B cell (primary cell): ENCODE measurements at regions not wholly inside any gene's neighbourhood (a gene's known extent, or its start where the extent isn't known, plus 50 kb on each side); places are given as distances from the start of the nearest gene placed in this dataset.

ENCODE experiments used
- ATAC-seq: fragments of 200-7000 bp; cut with Tn5 transposase; one replicate; pipeline ENCODE4 v1.10.0; 2021; ENCODE audit warnings: low read depth, mild to moderate bottlenecking, moderate number of reproducible peaks, moderate library complexity
- CTCF ChIA-PET: fragments of 350-600 bp; sonication (Branson Sonifier 250); formaldehyde crosslinking; loops from one replicate; lab custom pipeline; 2021; ENCODE audit warnings: antibody characterized with exemption, inconsistent platforms; lab: Charles Lee
- POLR2A ChIA-PET: fragments of 350-600 bp; sonication (Branson Sonifier 250); formaldehyde crosslinking; loops from one replicate; lab custom pipeline; 2021; ENCODE audit warnings: antibody characterized with exemption; lab: Charles Lee
- DNase-seq: peaks from one replicate; pipeline ENCODE4 v3.0.0; 2013
- H2AFZ ChIP-seq: 2 replicates; pipeline ENCODE4 v1.6.1; 2012; ENCODE audit warnings: mild to moderate bottlenecking, low read depth, low read length; ENCODE audit not compliant: insufficient read depth, poor library complexity, severe bottlenecking
- H3K27ac ChIP-seq, 2 donors: 1 replicate in 1 of 2; 2 replicates in 1 of 2; pipeline ENCODE4 v1.5.1; 2012 to 2013; ENCODE audit warnings: low read length in 2 of 2, mild to moderate bottlenecking in 2 of 2, moderate library complexity in 1 of 2
- H3K27me3 ChIP-seq, 4 experiments: fragments of 200-600 bp in 1 of 4; sonication (generic) in 1 of 4; replicated peaks in 1 of 4; 1 replicate in 2 of 4; 2 replicates in 2 of 4; pipeline versions ENCODE4 v1.6.1 to v1.7.0; 2013 to 2016; ENCODE audit warnings: low read length in 3 of 4, mild to moderate bottlenecking in 2 of 4, mixed read lengths in 1 of 4, moderate library complexity in 1 of 4; ENCODE audit not compliant: insufficient read depth in 4 of 4, control insufficient read depth in 3 of 4; ENCODE audit errors: control extremely low read depth in 1 of 4
- H3K36me3 ChIP-seq, 2 experiments: replicated peaks in 1 of 2; 1 replicate in 1 of 2; 2 replicates in 1 of 2; pipeline versions ENCODE4 v1.6.1 to v1.7.1; 2013; ENCODE audit warnings: low read length in 1 of 2; ENCODE audit not compliant: insufficient read depth in 2 of 2, control insufficient read depth in 1 of 2; ENCODE audit errors: control extremely low read depth in 1 of 2, extremely low read depth in 1 of 2
- H3K4me1 ChIP-seq, 2 donors: fragments of 200-600 bp in 1 of 2; sonication (generic) in 1 of 2; 1 replicate in 1 of 2; 2 replicates in 1 of 2; pipeline versions ENCODE4 v1.5.1 to v1.6.1; 2013 to 2017; ENCODE audit warnings: low read length in 2 of 2; ENCODE audit not compliant: control insufficient read depth in 2 of 2, insufficient read depth in 2 of 2
- H3K4me2 ChIP-seq: replicated peaks from 2 replicates; pipeline ENCODE3; 2012; ENCODE audit warnings: mild to moderate bottlenecking, low read depth, low read length; ENCODE audit not compliant: poor library complexity, severe bottlenecking
- H3K4me3 ChIP-seq, 5 experiments: fragments of 200-600 bp in 1 of 5; sonication (generic) in 1 of 5; 1 replicate in 3 of 5; 2 replicates in 2 of 5; pipeline versions ENCODE4 v1.5.1 to v1.7.0; 2011 to 2016; ENCODE audit warnings: low read length in 4 of 5, mild to moderate bottlenecking in 4 of 5, low read depth in 2 of 5, control low read depth in 1 of 5, moderate library complexity in 1 of 5; ENCODE audit not compliant: insufficient read depth in 1 of 5; ENCODE audit errors: control extremely low read depth in 1 of 5, extremely low read depth in 1 of 5
- H3K79me2 ChIP-seq: fragments of 200-600 bp; sonication (generic); one replicate; pipeline ENCODE4 v1.6.0; 2016; ENCODE audit warnings: low read length; ENCODE audit not compliant: control insufficient read depth, insufficient read depth
- H3K9ac ChIP-seq: fragments of 200-600 bp; sonication (generic); 2 replicates; pipeline ENCODE4 v1.6.1; 2017; ENCODE audit warnings: mild to moderate bottlenecking, low read length, moderate library complexity
- H3K9me3 ChIP-seq, 3 donors: one replicate each; pipeline versions ENCODE4 v1.6.1 to v1.7.1; 2013; ENCODE audit warnings: low read length in 2 of 3; ENCODE audit not compliant: control insufficient read depth in 2 of 3, insufficient read depth in 1 of 3; ENCODE audit errors: control extremely low read depth in 1 of 3
- H4K20me1 ChIP-seq: 2 replicates; pipeline ENCODE4 v1.6.0; 2012; ENCODE audit warnings: mild to moderate bottlenecking, low read length; ENCODE audit not compliant: insufficient read depth, control insufficient read depth, poor library complexity, severe bottlenecking
- H3K27ac Mint-ChIP-seq: one replicate; pipeline ENCODE4 v1.8.0; 2021; ENCODE audit warnings: mixed read lengths
- H3K27me3 Mint-ChIP-seq: one replicate; pipeline ENCODE4 v1.8.0; 2021; ENCODE audit warnings: mixed read lengths
- H3K4me1 Mint-ChIP-seq: one replicate; pipeline ENCODE4 v1.8.0; 2021; ENCODE audit warnings: mixed read lengths
- H3K4me3 Mint-ChIP-seq: one replicate; pipeline ENCODE4 v1.8.0; 2021; ENCODE audit warnings: mixed read lengths
- H3K9me3 Mint-ChIP-seq: one replicate; pipeline ENCODE4 v1.8.0; 2022; ENCODE audit warnings: mixed read lengths; ENCODE audit not compliant: insufficient read depth
- CTCF ChIP-seq: fragments of 200-600 bp; IDR thresholded peaks from one replicate; pipeline ENCODE4 v1.8.0; 2022; ENCODE audit warnings: antibody characterized with exemption, mild to moderate bottlenecking
- EZH2 ChIP-seq: IDR thresholded peaks from 2 replicates; pipeline ENCODE4 v1.6.1; 2012; ENCODE audit warnings: borderline replicate concordance, low read depth, mild to moderate bottlenecking, moderate library complexity, low read length; ENCODE audit not compliant: insufficient read depth, poor library complexity, severe bottlenecking
- WGBS: methylation state at CpG from one replicate; pipeline ENCODE4 v1.1.5; 2013; ENCODE audit warnings: missing lambda C conversion rate; ENCODE audit not compliant: insufficient coverage; 5-methylcytosine and 5-hydroxymethylcytosine counted together
- intact Hi-C: fragments of 100-400 bp; cut with micrococcal nuclease; formaldehyde crosslinking; loops from one replicate; pipeline ENCODE4 v1.10.0; 2022

GRCh38 chr21:29396951-29397455 is 98.3 kb downstream of the BACH1 start:
- H3K9me3 Mint-ChIP-seq, result peaks cover 20% of the 10 kb centered on the region
- no peaks in the 10 kb centered on the region for H3K27me3 Mint-ChIP-seq
- POLR2A ChIA-PET, result no interaction called here
- Histone ChIP-seq H4K20me1 (no peaks in the 10 kb centered on the region), H3K4me2 (no peak overlapping the region), H3K9ac (no peak overlapping the region), H2AFZ (no peak overlapping the region), H3K9me3 (peaks cover 6 to 21% (median 20%) of the 10 kb centered on the region in 3 donors), H3K4me1 (no peaks in the 10 kb centered on the region), H3K79me2 (no peaks in the 10 kb centered on the region), H3K4me3 (no peak overlapping the region), H3K36me3 (peaks cover 0 to 2% of the 10 kb centered on the region in 2 experiments), H3K27me3 (no peaks in the 10 kb centered on the region), H3K27ac (no peak overlapping the region)
- TF ChIP-seq CTCF (no peak), EZH2 (no peak)
- no peak overlapping the region for H3K27ac Mint-ChIP-seq
- CTCF ChIA-PET, result interaction anchor here (0.7 kb wide), 1 partner anchor 11 kb away, joined by 3 read pairs; no protein-coding TSS in a partner anchor
- no peak for DNase-seq
- intact Hi-C loops, result no loop called here
- H3K4me3 Mint-ChIP-seq, result no peak overlapping the region
- 100% methylated on average over 1 of the region's 3 CpGs for WGBS
- no peaks in the 10 kb centered on the region for H3K4me1 Mint-ChIP-seq
- ATAC-seq, result no peak

GRCh38 chr21:29403301-29403700 is 104.6 kb downstream of the BACH1 start:
- ChIA-PET CTCF (no interaction called here), POLR2A (no interaction called here)
- H4K20me1 ChIP-seq, result no peaks in the 10 kb centered on the region
- DNase-seq (no peak), ATAC-seq (no peak)
- H3K27me3 ChIP-seq, result no peaks in the 10 kb centered on the region
- H3K79me2 ChIP-seq, result no peaks in the 10 kb centered on the region
- intact Hi-C loops, result no loop called here
- no peak overlapping the region for H3K27ac ChIP-seq
- H3K9me3 ChIP-seq, result peaks cover 1 to 13% (median 13%) of the 10 kb centered on the region in 3 donors
- TF ChIP-seq EZH2 (no peak), CTCF (no peak)
- no peak overlapping the region for H2AFZ ChIP-seq
- no peak overlapping the region for H3K27ac Mint-ChIP-seq
- H3K9ac ChIP-seq, result no peak overlapping the region
- no peaks in the 10 kb centered on the region for H3K27me3 Mint-ChIP-seq
- H3K4me3 Mint-ChIP-seq, result no peak overlapping the region
- H3K4me2 ChIP-seq, result no peak overlapping the region
- H3K4me3 ChIP-seq, result no peak overlapping the region
- H3K9me3 Mint-ChIP-seq, result peaks cover 15% of the 10 kb centered on the region
- peaks cover 3% of the 10 kb centered on the region for H3K4me1 Mint-ChIP-seq
- peaks cover 0 to 5% of the 10 kb centered on the region in 2 donors for H3K4me1 ChIP-seq
- H3K36me3 ChIP-seq, result no peaks in the 10 kb centered on the region
